HL-60 (cell line): ENCODE measurements at regions not wholly inside any gene's neighbourhood (a gene's known extent, or its start where the extent isn't known, plus 50 kb on each side); places are given as distances from the start of the nearest gene placed in this dataset.

Experiments used
- DNase-seq, 2 experiments: peaks; one replicate each; pipeline ENCODE4 v3.0.0-alpha.2; 2010 to 2020; ENCODE audit warnings: low read depth in 1 of 2, low spot score in 1 of 2
- H3K27ac ChIP-seq: fragments of 250-450 bp; sonication (Bioruptor Pico); replicated peaks from 2 replicates; pipeline ENCODE4 v1.5.1; 2020; ENCODE audit warnings: mild to moderate bottlenecking, moderate library complexity
- H3K27me3 ChIP-seq: fragments of 250-450 bp; sonication (Bioruptor Pico); 2 replicates; pipeline ENCODE4 v1.5.1; 2021; ENCODE audit warnings: mild to moderate bottlenecking, moderate library complexity; ENCODE audit not compliant: insufficient read depth, poor library complexity, severe bottlenecking
- H3K4me3 ChIP-seq: replicated peaks from 2 replicates; pipeline ENCODE4 v1.5.1; 2011; ENCODE audit warnings: mild to moderate bottlenecking, control low read depth, low read length; ENCODE audit not compliant: insufficient read depth
- GABPA ChIP-seq: IDR thresholded peaks from 2 replicates; pipeline ENCODE4 v1.6.1; 2012; ENCODE audit warnings: low read depth
- POLR2AphosphoS5 ChIP-seq: IDR thresholded peaks from 2 replicates; pipeline ENCODE4 v1.6.1; 2012; ENCODE audit warnings: low read depth
- SPI1 ChIP-seq: IDR thresholded peaks from 2 replicates; pipeline ENCODE4 v1.6.1; 2012; ENCODE audit warnings: low read depth, mild to moderate bottlenecking, borderline replicate concordance
- TF ChIP-seq, protein P1 (sequence below): IDR thresholded peaks from one replicate; pipeline ENCODE4 v1.5.1; 2011; ENCODE audit warnings: low read length, control low read depth, inconsistent platforms; ENCODE audit not compliant: insufficient read depth
- TF ChIP-seq, protein P2 (sequence below): IDR thresholded peaks from 2 replicates; pipeline ENCODE4 v1.6.1; 2012; ENCODE audit warnings: low read depth; ENCODE audit not compliant: insufficient replicate concordance

DNA sequence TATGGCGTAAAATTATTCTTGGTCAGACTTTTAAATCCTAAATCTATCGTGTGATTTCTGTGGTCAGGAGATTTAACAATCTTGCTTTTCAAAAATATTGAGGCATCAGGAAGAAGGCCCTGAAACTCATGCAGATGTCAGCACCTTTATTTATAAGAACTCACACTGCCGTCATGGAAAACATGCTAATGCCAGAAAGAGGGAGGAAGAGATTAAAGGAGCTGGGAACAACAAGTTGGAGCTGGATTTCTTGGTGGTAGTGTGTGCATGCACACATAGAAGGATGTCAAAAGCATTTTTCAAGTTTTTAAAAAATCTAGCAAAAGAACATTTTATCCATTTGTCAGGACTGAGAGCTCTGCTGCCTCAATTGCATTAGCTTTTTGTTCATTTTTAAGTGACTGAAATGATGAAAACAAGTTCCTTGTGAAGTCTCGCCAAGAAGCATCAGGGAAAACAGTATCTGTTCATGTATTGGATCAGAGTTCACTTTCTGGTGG is 342.5 kb downstream of the SPRY2 start:
- Histone ChIP-seq H3K27me3 (no peaks in the 10 kb centered on the region), H3K27ac (no peak overlapping the region), H3K4me3 (no peak overlapping the region)
- no peak for DNase-seq
- TF ChIP-seq GABPA (no peak), POLR2AphosphoS5 (no peak), SPI1 (no peak)
- TF ChIP-seq, protein P1, sequence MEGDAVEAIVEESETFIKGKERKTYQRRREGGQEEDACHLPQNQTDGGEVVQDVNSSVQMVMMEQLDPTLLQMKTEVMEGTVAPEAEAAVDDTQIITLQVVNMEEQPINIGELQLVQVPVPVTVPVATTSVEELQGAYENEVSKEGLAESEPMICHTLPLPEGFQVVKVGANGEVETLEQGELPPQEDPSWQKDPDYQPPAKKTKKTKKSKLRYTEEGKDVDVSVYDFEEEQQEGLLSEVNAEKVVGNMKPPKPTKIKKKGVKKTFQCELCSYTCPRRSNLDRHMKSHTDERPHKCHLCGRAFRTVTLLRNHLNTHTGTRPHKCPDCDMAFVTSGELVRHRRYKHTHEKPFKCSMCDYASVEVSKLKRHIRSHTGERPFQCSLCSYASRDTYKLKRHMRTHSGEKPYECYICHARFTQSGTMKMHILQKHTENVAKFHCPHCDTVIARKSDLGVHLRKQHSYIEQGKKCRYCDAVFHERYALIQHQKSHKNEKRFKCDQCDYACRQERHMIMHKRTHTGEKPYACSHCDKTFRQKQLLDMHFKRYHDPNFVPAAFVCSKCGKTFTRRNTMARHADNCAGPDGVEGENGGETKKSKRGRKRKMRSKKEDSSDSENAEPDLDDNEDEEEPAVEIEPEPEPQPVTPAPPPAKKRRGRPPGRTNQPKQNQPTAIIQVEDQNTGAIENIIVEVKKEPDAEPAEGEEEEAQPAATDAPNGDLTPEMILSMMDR = no peak

DNA sequence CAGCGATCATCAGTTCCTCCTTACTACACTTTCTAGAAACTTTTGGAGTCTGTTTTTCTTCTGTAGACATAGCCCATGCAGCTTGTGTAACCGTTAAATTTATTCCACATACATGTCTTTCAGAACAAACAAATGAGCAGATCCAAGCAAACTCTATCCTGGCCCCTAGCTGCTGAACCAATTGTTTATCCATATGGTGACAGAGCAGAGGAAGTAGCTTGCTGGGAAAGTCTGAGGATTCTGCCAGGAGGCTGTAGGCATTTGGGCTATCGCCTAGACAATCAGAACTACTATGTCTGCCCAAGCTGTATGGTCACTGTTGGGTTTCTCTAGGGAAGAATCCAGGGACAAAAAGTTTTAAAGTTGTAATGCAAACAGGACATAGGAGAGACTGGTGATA is 343.7 kb downstream of the SPRY2 start:
- no peak overlapping the region for H3K4me3 ChIP-seq
- H3K27me3 ChIP-seq = no peaks in the 10 kb centered on the region
- no peak overlapping the region for H3K27ac ChIP-seq
- DNase-seq = no peak
- TF ChIP-seq, protein P2, sequence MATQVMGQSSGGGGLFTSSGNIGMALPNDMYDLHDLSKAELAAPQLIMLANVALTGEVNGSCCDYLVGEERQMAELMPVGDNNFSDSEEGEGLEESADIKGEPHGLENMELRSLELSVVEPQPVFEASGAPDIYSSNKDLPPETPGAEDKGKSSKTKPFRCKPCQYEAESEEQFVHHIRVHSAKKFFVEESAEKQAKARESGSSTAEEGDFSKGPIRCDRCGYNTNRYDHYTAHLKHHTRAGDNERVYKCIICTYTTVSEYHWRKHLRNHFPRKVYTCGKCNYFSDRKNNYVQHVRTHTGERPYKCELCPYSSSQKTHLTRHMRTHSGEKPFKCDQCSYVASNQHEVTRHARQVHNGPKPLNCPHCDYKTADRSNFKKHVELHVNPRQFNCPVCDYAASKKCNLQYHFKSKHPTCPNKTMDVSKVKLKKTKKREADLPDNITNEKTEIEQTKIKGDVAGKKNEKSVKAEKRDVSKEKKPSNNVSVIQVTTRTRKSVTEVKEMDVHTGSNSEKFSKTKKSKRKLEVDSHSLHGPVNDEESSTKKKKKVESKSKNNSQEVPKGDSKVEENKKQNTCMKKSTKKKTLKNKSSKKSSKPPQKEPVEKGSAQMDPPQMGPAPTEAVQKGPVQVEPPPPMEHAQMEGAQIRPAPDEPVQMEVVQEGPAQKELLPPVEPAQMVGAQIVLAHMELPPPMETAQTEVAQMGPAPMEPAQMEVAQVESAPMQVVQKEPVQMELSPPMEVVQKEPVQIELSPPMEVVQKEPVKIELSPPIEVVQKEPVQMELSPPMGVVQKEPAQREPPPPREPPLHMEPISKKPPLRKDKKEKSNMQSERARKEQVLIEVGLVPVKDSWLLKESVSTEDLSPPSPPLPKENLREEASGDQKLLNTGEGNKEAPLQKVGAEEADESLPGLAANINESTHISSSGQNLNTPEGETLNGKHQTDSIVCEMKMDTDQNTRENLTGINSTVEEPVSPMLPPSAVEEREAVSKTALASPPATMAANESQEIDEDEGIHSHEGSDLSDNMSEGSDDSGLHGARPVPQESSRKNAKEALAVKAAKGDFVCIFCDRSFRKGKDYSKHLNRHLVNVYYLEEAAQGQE = no peak
- TF ChIP-seq, protein P1 = no peak
- TF ChIP-seq SPI1 (no peak), GABPA (no peak), POLR2AphosphoS5 (no peak)

DNA sequence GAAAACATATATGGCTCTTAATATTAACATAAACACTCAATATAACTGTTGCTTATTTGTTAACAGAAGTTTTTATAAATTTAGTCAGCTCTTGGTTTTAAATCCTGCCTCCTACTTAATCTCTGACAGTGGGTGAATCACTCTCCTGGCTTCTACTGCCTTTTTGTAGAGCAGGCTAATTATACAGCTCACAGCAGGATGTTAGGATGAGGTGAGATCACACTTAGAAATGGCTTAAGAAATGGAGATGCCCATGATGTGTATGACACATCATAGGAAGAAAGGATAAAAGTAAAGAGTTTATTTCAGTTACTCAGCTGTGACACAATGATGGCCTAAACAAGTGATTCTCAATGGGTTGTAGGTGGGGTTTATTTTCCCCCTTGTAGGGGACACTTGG is 345.6 kb downstream of the SPRY2 start:
- TF ChIP-seq, protein P2 = no peak
- H3K4me3 ChIP-seq = no peak overlapping the region
- no peak overlapping the region for H3K27ac ChIP-seq
- DNase-seq = no peak
- H3K27me3 ChIP-seq = no peaks in the 10 kb centered on the region

DNA sequence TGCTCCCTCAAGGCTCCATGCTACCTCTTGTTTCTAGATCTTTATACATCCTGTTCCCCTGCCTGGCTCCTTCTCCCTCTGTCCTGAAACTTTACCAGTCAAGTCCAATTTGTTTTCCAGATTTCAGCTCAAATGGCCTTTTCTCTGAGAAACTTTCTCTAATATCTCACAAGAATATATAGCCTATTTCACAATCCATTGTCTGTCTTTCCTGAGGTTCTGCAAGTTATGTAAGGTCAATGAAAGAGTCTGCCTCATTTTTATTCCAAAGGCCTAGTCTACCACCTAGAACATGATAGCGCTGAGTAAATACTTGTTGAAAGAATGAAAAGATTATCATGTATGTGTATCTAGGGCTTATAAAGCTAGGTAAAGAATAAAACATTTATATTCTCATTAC is 348.8 kb downstream of the SPRY2 start:
- no peak for DNase-seq
- TF ChIP-seq, protein P1 = no peak
- TF ChIP-seq GABPA (no peak), POLR2AphosphoS5 (no peak), SPI1 (no peak)
- TF ChIP-seq, protein P2 = no peak
- no peaks in the 10 kb centered on the region for H3K27me3 ChIP-seq
- no peak overlapping the region for H3K27ac ChIP-seq
- H3K4me3 ChIP-seq = no peak overlapping the region
